HG02970 (cell line): ENCODE measurements at regions not wholly inside any gene's neighbourhood (a gene's known extent, or its start where the extent isn't known, plus 50 kb on each side); places are given as distances from the start of the nearest gene placed in this dataset.

Experiments used
- ATAC-seq: cut with Tn5 transposase; IDR thresholded peaks from one replicate; pipeline ENCODE4 v1.9.1; 2021; ENCODE audit warnings: mild to moderate bottlenecking, moderate library complexity, moderate number of reproducible peaks; ENCODE audit not compliant: unreplicated experiment, low FRiP score

- no peak for ATAC-seq
These were observed 294.3 kb upstream of the GBE1 start for GRCh38 chr3:82055792-82056191.

GRCh38 chr3:82054849-82055248 is 293.4 kb upstream of the GBE1 start:
- no peak for ATAC-seq

- no peak for ATAC-seq
These were observed 291.8 kb upstream of the GBE1 start for GRCh38 chr3:82053236-82053635.

- no peak for ATAC-seq
These were observed 288.9 kb upstream of the GBE1 start for GRCh38 chr3:82050382-82050781.

GRCh38 chr3:82048711-82049110 is 287.3 kb upstream of the GBE1 start:
- ATAC-seq = no peak

- no peak for ATAC-seq
These were observed 283.7 kb upstream of the GBE1 start for GRCh38 chr3:82044930-82045705.

- ATAC-seq = no peak
These were observed 277.1 kb upstream of the GBE1 start for GRCh38 chr3:82038556-82038955.

GRCh38 chr3:82033186-82033585 is 271.7 kb upstream of the GBE1 start:
- ATAC-seq = no peak

GRCh38 chr3:82031596-82031995 is 270.2 kb upstream of the GBE1 start:
- ATAC-seq = no peak

- no peak for ATAC-seq
These were observed 269.5 kb upstream of the GBE1 start for GRCh38 chr3:82030916-82031315.

GRCh38 chr3:82022836-82023235 is 261.4 kb upstream of the GBE1 start:
- ATAC-seq = no peak

GRCh38 chr3:82020282-82020681 is 258.8 kb upstream of the GBE1 start:
- no peak for ATAC-seq

- ATAC-seq = no peak
These were observed 253.8 kb upstream of the GBE1 start for GRCh38 chr3:82015241-82015640.

- ATAC-seq = no peak
These were observed 251.3 kb upstream of the GBE1 start for GRCh38 chr3:82012775-82013174.

- ATAC-seq = no peak
These were observed 249.9 kb upstream of the GBE1 start for GRCh38 chr3:82011336-82011735.

- ATAC-seq = no peak
These were observed 243.8 kb upstream of the GBE1 start for GRCh38 chr3:82005266-82005665.

GRCh38 chr3:82004266-82004665 is 242.8 kb upstream of the GBE1 start:
- no peak for ATAC-seq

- no peak for ATAC-seq
These were observed 241.7 kb upstream of the GBE1 start for GRCh38 chr3:82002986-82003642.

- no peak for ATAC-seq
These were observed 241.0 kb upstream of the GBE1 start for GRCh38 chr3:82002491-82002890.

GRCh38 chr3:82001276-82001923 is 240.0 kb upstream of the GBE1 start:
- ATAC-seq = no peak

GRCh38 chr3:82000773-82001172 is 239.3 kb upstream of the GBE1 start:
- no peak for ATAC-seq

GRCh38 chr3:82000350-82000749 is 238.9 kb upstream of the GBE1 start:
- ATAC-seq = no peak
